ENCODE measurements at regions not wholly inside any gene's neighbourhood (a gene's known extent, or its start where the extent isn't known, plus 50 kb on each side); places are given as distances from the start of the nearest gene placed in this dataset.

DNA sequence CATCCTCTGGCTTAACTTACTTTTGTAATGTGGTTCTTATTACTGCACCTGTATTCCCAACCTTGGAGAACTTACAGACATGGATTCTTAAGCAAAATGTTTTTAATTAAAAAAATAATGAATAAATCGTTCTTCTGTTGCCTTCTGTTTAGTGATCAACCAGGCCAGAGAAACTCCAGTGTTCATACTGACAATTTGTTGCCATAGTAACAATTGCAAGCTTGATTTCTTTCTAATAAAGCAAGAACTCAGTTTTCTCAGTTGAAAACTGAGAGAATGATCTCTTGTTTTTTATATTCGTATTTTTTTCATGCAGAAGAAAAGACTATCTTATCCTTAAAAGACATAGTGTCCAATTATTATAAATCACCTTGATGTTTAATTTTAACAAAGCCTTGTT, 106.5 kb upstream of the LMNTD1 start:
- Histone ChIP-seq H3K27me3 (ENCODE audit: insufficient read depth, low read length, poor library complexity, severe bottlenecking) (no peaks in the 10 kb centered on the region), H3K27ac (ENCODE audit: low read depth, low read length) (no peak overlapping the region), H3K4me3 (ENCODE audit: low read length) (no peak overlapping the region), H3K36me3 (ENCODE audit: insufficient read depth, low read length) (no peaks in the 10 kb centered on the region), H3K4me1 (ENCODE audit: insufficient read depth, low read length) (no peaks in the 10 kb centered on the region), H3K9me3 (ENCODE audit: low read length) (no peaks in the 10 kb centered on the region)
- Mint-ChIP-seq H3K27me3 (no peaks in the 10 kb centered on the region), H3K9me3 (peaks cover 0 to 7% (median 0%) of the 10 kb centered on the region in 5 donors), H3K4me1 (no peaks in the 10 kb centered on the region), H3K27ac (no peak overlapping the region), H3K4me3 (no peak overlapping the region), H3K36me3 (peaks cover 0 to 1% (median 0%) of the 10 kb centered on the region in 3 donors)
- ChIA-PET POLR2A (no interaction called here), CTCF (no interaction called here)
- no peak for DNase-seq

- Mint-ChIP-seq H3K4me3 (no peak overlapping the region), H3K9me3 (no peaks in the 10 kb centered on the region), H3K4me1 (no peaks in the 10 kb centered on the region), H3K36me3 (no peaks in the 10 kb centered on the region), H3K27ac (no peak overlapping the region), H3K27me3 (no peaks in the 10 kb centered on the region)
- CTCF ChIA-PET: no interaction called here
- no peak for DNase-seq
- Histone ChIP-seq H3K36me3 (ENCODE audit: insufficient read depth, low read length) (no peaks in the 10 kb centered on the region), H3K9me3 (ENCODE audit: low read length) (no peaks in the 10 kb centered on the region), H3K27me3 (ENCODE audit: insufficient read depth, low read length, poor library complexity, severe bottlenecking) (no peaks in the 10 kb centered on the region), H3K4me3 (ENCODE audit: low read length) (no peak overlapping the region), H3K4me1 (ENCODE audit: insufficient read depth, low read length) (no peaks in the 10 kb centered on the region), H3K27ac (ENCODE audit: low read depth, low read length) (no peak overlapping the region)
- POLR2A ChIA-PET: no interaction called here
Measured at GRCh38 chr12:25670076-25671055, 117.3 kb upstream of the LMNTD1 start.

DNA sequence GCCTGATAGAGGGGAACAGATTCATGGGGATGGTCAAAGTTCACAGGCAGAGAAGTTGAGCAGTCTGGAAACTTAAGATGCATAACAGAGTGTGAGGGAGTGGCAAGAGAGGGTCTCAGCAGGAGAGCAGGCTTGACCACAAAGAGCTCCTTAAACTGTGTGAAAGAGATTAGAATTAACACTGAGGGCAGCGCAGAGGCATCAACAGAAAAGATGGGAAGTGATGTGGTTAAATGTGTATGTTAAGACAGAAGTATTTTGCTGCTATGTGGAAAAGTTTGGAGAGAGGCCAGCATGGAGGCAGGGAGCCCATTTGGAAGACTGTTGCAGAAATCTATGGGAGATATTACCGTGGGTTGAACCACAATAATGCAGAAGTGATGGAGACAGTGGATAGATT, 122.7 kb upstream of the LMNTD1 start:
- ChIA-PET POLR2A (no interaction called here), CTCF (no interaction called here)
- no peak overlapping the region for H3K27ac Mint-ChIP-seq
- H3K9me3 Mint-ChIP-seq: no peaks in the 10 kb centered on the region
- H3K4me3 Mint-ChIP-seq: no peak overlapping the region
- no peaks in the 10 kb centered on the region for H3K4me1 ChIP-seq (ENCODE audit: insufficient read depth, low read length)
- DNase-seq: no peak
- H3K36me3 Mint-ChIP-seq: no peaks in the 10 kb centered on the region
- no peaks in the 10 kb centered on the region for H3K4me1 Mint-ChIP-seq
- H3K27me3 ChIP-seq (ENCODE audit: insufficient read depth, low read length, poor library complexity, severe bottlenecking): no peaks in the 10 kb centered on the region
- H3K27me3 Mint-ChIP-seq: no peaks in the 10 kb centered on the region
- H3K4me3 ChIP-seq (ENCODE audit: low read length): no peak overlapping the region
- no peak overlapping the region for H3K27ac ChIP-seq (ENCODE audit: low read depth, low read length)
- no peaks in the 10 kb centered on the region for H3K36me3 ChIP-seq (ENCODE audit: insufficient read depth, low read length)
- no peaks in the 10 kb centered on the region for H3K9me3 ChIP-seq (ENCODE audit: low read length)

DNA sequence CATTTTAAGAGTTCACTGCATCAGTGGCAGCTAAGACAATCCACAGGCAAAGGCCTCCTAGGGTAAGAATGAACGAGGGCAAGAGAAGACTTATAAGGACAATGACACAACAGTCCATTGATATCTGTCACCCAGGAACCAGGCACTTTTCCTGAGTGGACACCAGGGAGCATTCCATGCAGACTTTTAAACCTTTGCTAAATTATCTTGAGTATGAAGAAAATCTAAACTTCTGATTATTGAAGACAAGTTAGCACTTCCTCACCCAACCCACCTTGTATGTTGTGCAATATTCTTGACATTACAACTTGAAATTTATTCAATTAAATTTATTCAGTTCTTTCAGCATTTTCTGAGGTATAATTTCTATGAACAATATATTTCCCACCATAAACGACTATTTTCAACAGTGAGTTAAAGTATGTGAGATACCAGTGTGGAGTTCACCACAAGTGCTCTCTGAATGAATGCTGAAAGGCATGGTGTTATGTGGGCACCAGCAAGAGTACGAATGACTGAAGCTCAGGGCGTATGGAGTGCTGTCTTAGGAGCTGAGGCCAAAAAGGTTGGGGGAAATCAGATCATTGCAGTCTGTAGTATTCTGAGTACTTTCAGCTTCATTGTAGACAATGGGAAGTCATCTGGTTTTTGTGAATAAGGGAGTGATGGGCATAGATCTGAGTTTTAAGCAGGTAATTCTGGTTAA, 124.3 kb upstream of the LMNTD1 start:
- Mint-ChIP-seq H3K4me1 (no peaks in the 10 kb centered on the region), H3K4me3 (no peak overlapping the region), H3K27me3 (no peaks in the 10 kb centered on the region), H3K27ac (no peak overlapping the region), H3K36me3 (no peaks in the 10 kb centered on the region), H3K9me3 (no peaks in the 10 kb centered on the region)
- ChIA-PET POLR2A (no interaction called here), CTCF (no interaction called here)
- no peak for DNase-seq
- H3K4me3 ChIP-seq (ENCODE audit: low read length): no peak overlapping the region
- H3K36me3 ChIP-seq (ENCODE audit: insufficient read depth, low read length): no peaks in the 10 kb centered on the region
- H3K27ac ChIP-seq (ENCODE audit: low read depth, low read length): no peak overlapping the region
- no peaks in the 10 kb centered on the region for H3K27me3 ChIP-seq (ENCODE audit: insufficient read depth, low read length, poor library complexity, severe bottlenecking)
- H3K4me1 ChIP-seq (ENCODE audit: insufficient read depth, low read length): no peaks in the 10 kb centered on the region
- no peaks in the 10 kb centered on the region for H3K9me3 ChIP-seq (ENCODE audit: low read length)

DNA sequence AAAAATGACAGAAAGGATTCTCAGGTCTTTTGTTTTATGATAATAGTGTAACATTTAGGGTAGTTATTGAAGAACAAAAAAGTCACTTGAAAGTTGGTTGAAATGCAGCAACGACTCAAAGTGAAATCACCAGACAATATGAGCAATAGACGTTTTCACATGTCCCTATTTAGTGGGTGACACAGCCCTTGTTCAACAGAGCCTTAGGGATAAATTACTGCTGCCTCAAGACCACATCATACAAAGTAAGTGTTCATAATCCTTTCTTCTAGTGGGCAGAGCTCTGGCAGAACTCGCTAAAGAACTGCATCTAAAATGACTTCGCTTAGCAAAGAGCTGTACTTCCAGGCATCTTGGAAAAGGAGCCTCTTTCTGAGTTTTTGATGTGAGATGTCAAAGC, 128.5 kb upstream of the LMNTD1 start:
- Histone ChIP-seq H3K4me1 (ENCODE audit: insufficient read depth, low read length) (no peaks in the 10 kb centered on the region), H3K36me3 (ENCODE audit: insufficient read depth, low read length) (no peaks in the 10 kb centered on the region), H3K27me3 (ENCODE audit: insufficient read depth, low read length, poor library complexity, severe bottlenecking) (no peaks in the 10 kb centered on the region), H3K27ac (ENCODE audit: low read depth, low read length) (no peak overlapping the region), H3K4me3 (ENCODE audit: low read length) (no peak overlapping the region), H3K9me3 (ENCODE audit: low read length) (no peaks in the 10 kb centered on the region)
- no peak overlapping the region for H3K27ac Mint-ChIP-seq
- CTCF ChIA-PET: no interaction called here
- no peaks in the 10 kb centered on the region for H3K36me3 Mint-ChIP-seq
- no peak for DNase-seq
- POLR2A ChIA-PET: no interaction called here
- peaks cover 0 to 2% (median 0%) of the 10 kb centered on the region in 5 donors for H3K9me3 Mint-ChIP-seq
- H3K4me3 Mint-ChIP-seq: no peak overlapping the region
- peaks cover 0 to 2% of the 10 kb centered on the region in 2 donors for H3K27me3 Mint-ChIP-seq
- H3K4me1 Mint-ChIP-seq: no peaks in the 10 kb centered on the region

GRCh38 chr12:25682421-25682820, 129.3 kb upstream of the LMNTD1 start:
- no peaks in the 10 kb centered on the region for H3K9me3 ChIP-seq (ENCODE audit: low read length)
- Mint-ChIP-seq H3K4me1 (no peaks in the 10 kb centered on the region), H3K36me3 (no peaks in the 10 kb centered on the region), H3K27me3 (peaks cover 0 to 2% of the 10 kb centered on the region in 2 donors), H3K4me3 (no peak overlapping the region), H3K9me3 (peaks cover 0 to 2% (median 0%) of the 10 kb centered on the region in 5 donors), H3K27ac (no peak overlapping the region)
- H3K27me3 ChIP-seq (ENCODE audit: insufficient read depth, low read length, poor library complexity, severe bottlenecking): no peaks in the 10 kb centered on the region
- no peaks in the 10 kb centered on the region for H3K4me1 ChIP-seq (ENCODE audit: insufficient read depth, low read length)
- POLR2A ChIA-PET: no interaction called here
- no peak for DNase-seq
- H3K36me3 ChIP-seq (ENCODE audit: insufficient read depth, low read length): no peaks in the 10 kb centered on the region
- CTCF ChIA-PET: no interaction called here
- no peak overlapping the region for H3K4me3 ChIP-seq (ENCODE audit: low read length)
- no peak overlapping the region for H3K27ac ChIP-seq (ENCODE audit: low read depth, low read length)

GRCh38 chr12:25684070-25684469, 131.0 kb upstream of the LMNTD1 start:
- no peak overlapping the region for H3K4me3 ChIP-seq (ENCODE audit: low read length)
- H3K4me1 ChIP-seq (ENCODE audit: insufficient read depth, low read length): no peaks in the 10 kb centered on the region
- H3K27ac ChIP-seq (ENCODE audit: low read depth, low read length): no peak overlapping the region
- ChIA-PET POLR2A (no interaction called here), CTCF (no interaction called here)
- DNase-seq: no peak
- H3K27ac Mint-ChIP-seq: no peak overlapping the region
- no peaks in the 10 kb centered on the region for H3K9me3 ChIP-seq (ENCODE audit: low read length)
- H3K9me3 Mint-ChIP-seq: peaks cover 0 to 6% (median 2%) of the 10 kb centered on the region in 5 donors
- H3K4me3 Mint-ChIP-seq: no peak overlapping the region
- H3K27me3 Mint-ChIP-seq: peaks cover 0 to 2% of the 10 kb centered on the region in 2 donors
- no peaks in the 10 kb centered on the region for H3K4me1 Mint-ChIP-seq
- no peaks in the 10 kb centered on the region for H3K36me3 ChIP-seq (ENCODE audit: insufficient read depth, low read length)
- no peaks in the 10 kb centered on the region for H3K36me3 Mint-ChIP-seq
- no peaks in the 10 kb centered on the region for H3K27me3 ChIP-seq (ENCODE audit: insufficient read depth, low read length, poor library complexity, severe bottlenecking)

DNA sequence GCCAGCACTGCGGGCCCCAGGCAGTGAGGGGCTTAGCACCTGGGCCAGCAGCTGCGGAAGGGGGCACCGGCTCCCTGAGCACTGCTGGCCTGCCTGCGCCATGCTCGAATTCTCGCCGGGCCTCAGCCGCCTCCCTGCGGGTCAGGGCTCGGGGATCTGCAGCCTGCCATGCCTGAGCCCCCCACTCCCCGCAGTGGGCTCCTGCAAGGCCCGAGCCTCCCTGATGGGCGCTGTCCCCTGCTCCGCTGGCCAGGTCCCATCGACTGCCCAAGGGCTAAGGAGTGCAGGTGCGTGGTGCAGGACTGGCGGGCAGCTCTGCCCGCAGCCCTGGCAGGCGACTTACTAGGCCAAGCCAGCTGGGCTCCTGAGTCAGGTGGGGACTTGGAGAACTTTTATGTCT, 133.3 kb upstream of the LMNTD1 start:
- H3K27me3 Mint-ChIP-seq: peaks cover 0 to 2% of the 10 kb centered on the region in 2 donors
- no peak overlapping the region for H3K27ac Mint-ChIP-seq
- no peaks in the 10 kb centered on the region for H3K4me1 Mint-ChIP-seq
- no peak overlapping the region for H3K27ac ChIP-seq (ENCODE audit: low read depth, low read length)
- DNase-seq: no peak
- no peaks in the 10 kb centered on the region for H3K4me1 ChIP-seq (ENCODE audit: insufficient read depth, low read length)
- no peak overlapping the region for H3K4me3 Mint-ChIP-seq
- H3K36me3 Mint-ChIP-seq: no peaks in the 10 kb centered on the region
- POLR2A ChIA-PET: no interaction called here
- CTCF ChIA-PET: no interaction called here
- no peaks in the 10 kb centered on the region for H3K9me3 ChIP-seq (ENCODE audit: low read length)
- H3K36me3 ChIP-seq (ENCODE audit: insufficient read depth, low read length): no peaks in the 10 kb centered on the region
- H3K9me3 Mint-ChIP-seq: peaks cover 0 to 6% (median 2%) of the 10 kb centered on the region in 5 donors
- no peak overlapping the region for H3K4me3 ChIP-seq (ENCODE audit: low read length)
- H3K27me3 ChIP-seq (ENCODE audit: insufficient read depth, low read length, poor library complexity, severe bottlenecking): no peaks in the 10 kb centered on the region
